ENCODE measurements at regions not wholly inside any gene's neighbourhood (a gene's known extent, or its start where the extent isn't known, plus 50 kb on each side); places are given as distances from the start of the nearest gene placed in this dataset.

GRCh38 chr2:19543663-19544383, 185.4 kb upstream of the OSR1 start:
- Histone ChIP-seq H3K4me1 (no peaks in the 10 kb centered on the region), H3K36me3 (no peaks in the 10 kb centered on the region), H3K27me3 (no peaks in the 10 kb centered on the region), H3K9me3 (no peaks in the 10 kb centered on the region), H3K27ac (no peak overlapping the region), H3K4me3 (no peak overlapping the region)
- DNase-seq (no peak), ATAC-seq (peak in 3 of 4 donors; percentile 65 to 77 (median 72))
- intact Hi-C loops (cut with DNase I), result no loop called here
- no peak for TF ChIP-seq CTCF (IDR thresholded peaks at IDR 0.05)
- no peak for TF ChIP-seq POLR2A (IDR thresholded peaks at IDR 0.05)
- WGBS (ENCODE audit: insufficient coverage, low coverage, low lambda C conversion rate, missing lambda C conversion rate), result 79% methylated on average over 2 of the region's 2 CpGs

GRCh38 chr2:19542796-19543662, 184.6 kb upstream of the OSR1 start:
- TF ChIP-seq POLR2A (IDR thresholded peaks at IDR 0.05), result no peak
- TF ChIP-seq CTCF (IDR thresholded peaks at IDR 0.05), result no peak

GRCh38 chr2:19541884-19542283, 183.5 kb upstream of the OSR1 start:
- intact Hi-C loops (cut with DNase I), result no loop called here
- no peaks in the 10 kb centered on the region for H3K4me1 ChIP-seq
- 68% methylated on average over 3 of the region's 4 CpGs for WGBS (ENCODE audit: insufficient coverage, low coverage, low lambda C conversion rate, missing lambda C conversion rate)
- no peaks in the 10 kb centered on the region for H3K9me3 ChIP-seq
- H3K27me3 ChIP-seq, result no peaks in the 10 kb centered on the region
- TF ChIP-seq CTCF (IDR thresholded peaks at IDR 0.05) (no peak), POLR2A (IDR thresholded peaks at IDR 0.05) (no peak)
- no peak overlapping the region for H3K4me3 ChIP-seq
- ATAC-seq (no peak), DNase-seq (no peak)
- H3K36me3 ChIP-seq, result no peaks in the 10 kb centered on the region
- H3K27ac ChIP-seq, result no peak overlapping the region

More at GRCh38 chr2:19542796-19543662, 184.6 kb upstream of the OSR1 start:
- intact Hi-C loops (cut with DNase I), result no loop called here
- DNase-seq (no peak), ATAC-seq (no peak)
- Histone ChIP-seq H3K27me3 (no peaks in the 10 kb centered on the region), H3K4me1 (no peaks in the 10 kb centered on the region), H3K4me3 (no peak overlapping the region), H3K27ac (no peak overlapping the region), H3K36me3 (no peaks in the 10 kb centered on the region), H3K9me3 (no peaks in the 10 kb centered on the region)
- 68% methylated on average over 5 of the region's 8 CpGs for WGBS (ENCODE audit: insufficient coverage, low coverage, low lambda C conversion rate, missing lambda C conversion rate)

- no peaks in the 10 kb centered on the region for H3K9me3 ChIP-seq
- TF ChIP-seq CTCF (IDR thresholded peaks at IDR 0.05) (no peak), POLR2A (IDR thresholded peaks at IDR 0.05) (no peak)
- no peaks in the 10 kb centered on the region for H3K27me3 ChIP-seq
- DNase-seq (peak in 2 of 3 donors; percentile 37 to 62), ATAC-seq (peak; percentile 64 to 89 (median 73))
- 42% methylated on average over 7 of the region's 7 CpGs for WGBS (ENCODE audit: insufficient coverage, low coverage, low lambda C conversion rate, missing lambda C conversion rate)
- H3K4me1 ChIP-seq, result no peaks in the 10 kb centered on the region
- peak overlapping the region in 1 of 3 donors; percentile 27 for H3K27ac ChIP-seq
- H3K36me3 ChIP-seq, result no peaks in the 10 kb centered on the region
- no peak overlapping the region for H3K4me3 ChIP-seq
- intact Hi-C loops (cut with DNase I), result no loop called here
Observed at GRCh38 chr2:19540739-19541525, 182.5 kb upstream of the OSR1 start.

Measured in right lobe of liver (tissue), 6 donors.